ENCODE measurements at regions not wholly inside any gene's neighbourhood (a gene's known extent, or its start where the extent isn't known, plus 50 kb on each side); places are given as distances from the start of the nearest gene placed in this dataset.
A peak's percentile ranks its signal among the peaks of the same experiment; 100 is the strongest.

DNA sequence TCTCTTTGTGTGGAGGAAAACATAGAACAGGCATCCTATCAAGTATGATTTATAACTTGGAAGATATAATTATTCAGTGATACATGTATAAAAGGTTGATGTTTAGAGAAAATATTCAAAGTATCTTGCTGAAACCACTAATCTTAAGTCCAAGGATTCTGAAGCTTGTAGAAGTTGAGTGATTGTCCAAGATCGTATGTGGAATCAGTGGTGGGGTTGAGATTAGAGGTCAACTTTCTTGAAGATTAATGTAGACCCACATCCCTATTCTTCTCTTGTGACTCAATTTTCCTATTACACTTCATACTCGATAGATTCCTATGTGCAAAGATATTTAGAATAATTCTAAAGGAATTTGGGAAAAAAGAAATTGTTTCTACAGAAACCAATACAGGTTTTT is 1565.9 kb upstream of the ACVR2A start:
- DNase-seq (ENCODE audit: low spot score): no peak

- DNase-seq (ENCODE audit: low spot score): no peak
These were observed 1573.5 kb upstream of the ACVR2A start for GRCh38 chr2:146271131-146271831.

- DNase-seq (ENCODE audit: low spot score): no peak
These were observed 1574.2 kb upstream of the ACVR2A start for GRCh38 chr2:146270618-146271017.

GRCh38 chr2:146267093-146267492 is 1577.7 kb upstream of the ACVR2A start:
- DNase-seq (ENCODE audit: low spot score): peak; percentile 5

DNA sequence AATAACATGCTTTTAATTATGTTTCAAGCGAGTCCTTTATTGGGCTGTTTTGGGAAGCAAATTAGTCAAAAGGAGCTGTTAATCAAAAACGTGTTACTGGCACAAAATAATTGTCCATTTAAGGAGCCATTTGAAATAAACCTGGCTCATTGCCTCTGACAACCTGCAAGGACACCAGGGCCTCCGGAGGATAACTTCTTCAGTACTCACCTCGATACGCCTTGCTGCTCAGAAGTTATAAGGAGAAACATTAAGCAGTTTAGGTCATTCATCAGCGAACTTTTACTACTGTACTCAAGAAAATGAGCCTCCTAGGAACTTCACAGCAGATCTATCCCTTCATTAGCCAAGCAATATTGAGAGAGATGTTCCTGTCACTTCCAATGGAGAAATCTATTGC is 1579.2 kb upstream of the ACVR2A start:
- no peak for DNase-seq (ENCODE audit: low spot score)

GRCh38 chr2:146262606-146263005 is 1582.2 kb upstream of the ACVR2A start:
- DNase-seq (ENCODE audit: low spot score): no peak

GRCh38 chr2:146260551-146260950 is 1584.3 kb upstream of the ACVR2A start:
- no peak for DNase-seq (ENCODE audit: low spot score)

GRCh38 chr2:146259816-146260215 is 1585.0 kb upstream of the ACVR2A start:
- no peak for DNase-seq (ENCODE audit: low spot score)

DNA sequence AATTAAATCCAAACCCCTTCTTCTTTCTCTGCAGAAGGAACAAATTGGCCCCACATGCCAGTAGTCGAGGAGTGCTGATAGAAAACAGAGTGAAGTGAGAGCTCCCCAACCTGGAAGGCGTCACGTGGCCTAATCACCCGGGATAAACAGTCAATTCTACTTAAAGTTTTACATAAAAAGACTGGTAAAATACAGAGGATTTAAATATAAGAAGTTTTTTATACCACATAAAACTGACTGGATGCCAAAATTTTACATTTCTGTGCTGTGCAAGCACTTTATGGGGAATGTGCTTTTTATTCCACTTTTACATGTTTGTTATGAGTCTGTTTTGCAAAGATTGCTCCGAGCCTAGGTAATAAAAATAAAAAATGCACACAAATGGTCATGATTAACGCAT is 1586.8 kb upstream of the ACVR2A start:
- DNase-seq (ENCODE audit: low spot score): no peak

DNA sequence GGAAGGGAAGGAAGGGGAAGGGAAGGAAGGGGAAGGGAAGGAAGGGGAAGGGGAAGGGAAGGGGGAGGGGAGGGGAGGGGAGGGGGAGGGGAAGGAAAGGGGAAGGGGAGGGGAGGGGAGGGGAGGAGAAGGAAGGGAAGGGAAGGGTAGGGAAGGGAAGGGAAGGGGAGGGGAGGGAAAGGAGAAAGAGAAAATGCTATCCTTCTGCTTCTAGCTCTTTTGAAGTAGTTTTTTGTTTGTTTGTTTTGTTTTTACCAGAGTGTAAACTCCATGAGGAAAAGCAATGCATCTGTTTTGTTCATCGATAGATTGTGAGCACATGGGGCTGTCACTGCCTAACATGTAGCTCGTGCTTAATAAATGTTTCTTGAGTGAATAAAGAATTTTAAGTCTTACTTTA is 1592.7 kb upstream of the ACVR2A start:
- no peak for DNase-seq (ENCODE audit: low spot score)

GRCh38 chr2:146251328-146251727 is 1593.5 kb upstream of the ACVR2A start:
- DNase-seq (ENCODE audit: low spot score): no peak

GRCh38 chr2:146246736-146247523 is 1597.9 kb upstream of the ACVR2A start:
- peak; percentile 4 for DNase-seq (ENCODE audit: low spot score)

DNA sequence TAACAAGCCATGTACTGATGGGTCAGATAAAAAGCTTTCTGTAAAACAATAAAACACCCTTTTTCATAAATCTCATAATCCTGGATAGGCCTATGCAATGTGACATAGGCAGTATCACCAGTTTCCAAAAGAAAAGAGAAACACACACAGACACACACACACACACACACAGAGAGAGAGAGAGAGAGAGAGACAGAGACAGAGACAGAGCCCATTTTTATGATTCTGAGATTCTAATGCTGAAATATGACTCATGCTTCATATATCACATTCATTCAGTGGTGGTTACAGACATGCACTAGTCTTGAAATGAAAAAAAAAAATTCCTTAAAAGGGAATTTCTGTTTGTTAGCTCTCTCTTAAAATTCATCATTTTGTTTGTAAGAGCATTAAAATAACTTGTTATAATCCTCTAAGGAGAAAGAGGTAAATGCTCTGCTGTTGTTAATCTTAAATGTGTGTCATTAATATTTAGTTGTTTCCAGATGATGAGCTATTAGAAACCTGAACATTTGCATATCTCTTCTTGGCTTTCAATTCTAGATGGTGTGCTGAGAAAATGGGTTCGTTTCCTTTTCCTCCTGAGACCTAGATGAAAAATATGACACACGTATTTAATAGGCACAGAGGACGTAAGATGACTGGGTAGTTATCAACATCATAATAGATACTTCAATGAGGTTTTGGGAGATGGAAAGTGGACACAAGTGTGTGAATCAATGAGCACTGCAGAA is 1598.7 kb upstream of the ACVR2A start:
- peak; percentile 9 for DNase-seq (ENCODE audit: low spot score)

- DNase-seq (ENCODE audit: low spot score): no peak
These were observed 1600.0 kb upstream of the ACVR2A start for GRCh38 chr2:146244830-146245229.

- DNase-seq (ENCODE audit: low spot score): no peak
These were observed 1600.7 kb upstream of the ACVR2A start for GRCh38 chr2:146244131-146244530.

GRCh38 chr2:146241023-146241422 is 1603.8 kb upstream of the ACVR2A start:
- no peak for DNase-seq (ENCODE audit: low spot score)

DNA sequence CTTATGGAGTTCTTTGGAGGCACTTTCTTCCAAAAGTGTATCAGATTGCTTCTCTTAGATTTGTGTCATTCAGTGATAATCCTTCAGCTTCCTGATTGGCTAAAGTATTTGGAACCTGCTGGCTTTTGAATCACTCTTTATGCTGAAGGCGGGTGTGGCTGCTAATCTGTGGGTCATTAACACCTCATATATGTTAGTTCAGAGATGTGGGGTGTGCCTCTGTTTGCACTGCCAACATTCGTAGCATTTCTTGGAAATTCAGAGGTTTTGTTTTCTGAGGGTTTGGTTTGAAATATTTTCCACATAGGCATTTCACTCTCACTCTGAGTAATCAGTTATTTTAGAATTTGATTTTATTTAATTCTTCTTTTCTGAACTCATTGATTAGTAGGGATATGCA is 1604.4 kb upstream of the ACVR2A start:
- no peak for DNase-seq (ENCODE audit: low spot score)

DNA sequence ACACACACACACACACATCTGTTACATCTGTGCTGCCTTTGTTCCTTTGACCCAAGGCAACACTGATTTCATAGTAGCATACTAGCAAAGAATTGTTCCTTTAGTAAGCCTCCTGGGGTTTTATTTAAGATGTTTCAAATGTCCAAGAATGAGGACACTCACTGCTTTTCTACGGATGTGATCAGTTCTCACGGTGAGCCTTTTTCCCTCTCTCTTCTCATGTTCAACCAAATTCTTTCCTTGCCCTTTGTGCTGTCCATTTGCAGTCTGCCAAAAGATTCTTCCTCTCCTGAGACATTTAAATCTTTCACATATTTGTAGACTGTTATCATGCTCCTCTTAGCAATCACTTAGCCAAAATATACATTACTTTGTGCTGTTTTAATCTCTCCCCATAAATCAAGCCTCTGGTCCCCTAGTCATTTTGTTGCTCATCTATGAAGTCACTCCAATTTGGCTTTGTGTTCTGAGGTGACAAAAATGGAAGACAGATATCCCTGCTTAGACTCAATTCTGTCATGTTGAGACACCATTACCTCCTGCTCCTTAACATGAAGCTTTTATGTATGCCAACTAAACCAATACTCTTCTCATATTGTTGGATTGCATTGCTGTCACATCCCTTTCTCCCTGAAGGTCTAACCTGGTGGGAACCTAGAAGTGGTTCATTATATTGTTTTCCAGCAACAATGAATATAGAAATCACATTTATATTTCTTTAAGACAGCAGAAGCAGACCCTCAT is 1605.3 kb upstream of the ACVR2A start:
- DNase-seq (ENCODE audit: low spot score): peak; percentile 54

DNA sequence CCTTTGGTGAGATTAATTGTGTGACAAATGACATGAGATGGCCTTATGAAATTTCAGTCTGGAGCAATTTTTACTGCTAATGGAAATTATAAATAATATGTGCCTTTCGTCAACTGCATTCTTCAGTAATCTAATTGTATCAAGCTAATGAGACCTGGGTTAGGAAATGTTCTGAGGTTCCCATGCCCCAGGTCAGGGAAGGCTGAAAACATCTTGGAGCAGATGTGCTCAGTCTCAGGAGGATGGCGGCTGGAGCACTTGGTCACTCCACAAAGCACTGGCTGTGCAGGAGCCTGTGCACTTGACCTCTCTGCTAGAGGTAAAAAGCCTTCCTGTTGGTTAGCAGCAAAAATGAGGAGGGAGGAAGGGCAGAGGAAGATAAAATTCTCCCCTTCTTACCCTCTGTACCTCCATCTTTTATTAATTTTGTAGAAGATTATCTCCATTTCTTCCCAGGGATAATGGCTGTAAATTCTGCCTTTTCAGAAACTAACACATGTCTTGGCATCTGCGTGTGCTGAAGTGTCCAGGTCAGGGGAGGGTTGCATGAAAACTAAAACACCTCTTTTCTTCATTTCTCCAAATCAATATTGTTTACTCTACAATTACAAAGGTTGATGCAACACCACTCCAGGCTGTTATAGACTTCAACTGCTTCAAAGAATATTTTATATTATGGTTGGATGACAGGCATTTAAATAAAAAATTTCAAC is 1606.4 kb upstream of the ACVR2A start:
- no peak for DNase-seq (ENCODE audit: low spot score)

DNA sequence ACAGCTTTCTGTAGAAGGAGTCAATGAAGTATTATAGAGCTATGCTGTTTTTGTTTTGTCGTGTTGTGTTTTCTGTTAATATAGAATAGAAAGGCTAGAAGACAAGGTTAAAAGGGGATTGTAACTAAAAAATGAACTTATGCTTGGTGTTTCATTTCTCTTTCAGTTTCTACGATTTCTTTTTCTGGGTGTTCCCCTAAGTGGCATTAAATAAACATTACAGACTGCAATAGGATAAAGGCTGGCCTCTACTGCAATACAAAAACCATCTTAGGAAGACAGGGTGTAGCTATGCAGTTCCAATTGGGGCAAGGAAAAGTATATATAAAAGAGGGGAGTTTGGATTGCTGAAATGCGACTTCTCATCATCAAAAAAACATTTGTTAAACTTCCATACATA is 1609.7 kb upstream of the ACVR2A start:
- no peak for DNase-seq (ENCODE audit: low spot score)

DNA sequence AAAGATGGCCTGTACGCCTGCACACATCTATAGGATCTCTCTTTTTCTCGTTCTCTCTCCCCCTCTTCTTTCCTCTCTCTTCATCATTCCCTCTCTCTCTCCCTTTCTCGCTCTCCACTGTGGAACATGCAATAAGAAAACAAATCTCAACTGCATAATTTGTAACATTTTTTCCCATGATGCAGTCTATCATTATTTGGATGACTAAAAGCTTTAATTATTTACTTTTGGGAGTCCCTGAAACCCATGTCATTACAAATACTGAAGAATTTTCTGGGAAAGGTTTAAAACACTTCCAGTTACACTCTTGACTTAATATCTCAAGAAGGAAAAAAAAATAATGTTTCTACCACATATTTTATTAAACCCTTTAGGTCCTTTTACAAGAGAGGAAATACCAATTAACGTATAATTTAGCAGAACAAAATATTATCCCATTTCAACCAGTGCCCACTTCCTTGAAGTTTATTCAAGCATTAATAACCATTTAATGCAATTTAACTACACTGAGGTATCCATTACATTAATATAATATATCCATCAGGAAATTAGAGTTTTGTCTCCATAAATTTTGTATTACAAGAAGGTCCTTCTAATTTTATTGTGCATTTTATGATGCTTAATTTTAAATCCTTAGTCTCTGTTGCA is 1615.2 kb upstream of the ACVR2A start:
- no peak for DNase-seq (ENCODE audit: low spot score)

Measured in GM03348 (cell line).